GM21737 (cell line): ENCODE measurements at regions not wholly inside any gene's neighbourhood (a gene's known extent, or its start where the extent isn't known, plus 50 kb on each side); places are given as distances from the start of the nearest gene placed in this dataset.

ENCODE experiments used
- ATAC-seq: cut with Tn5 transposase; IDR thresholded peaks from one replicate; pipeline ENCODE4 v1.9.1; 2021; ENCODE audit warnings: mild to moderate bottlenecking, moderate library complexity; ENCODE audit not compliant: unreplicated experiment

DNA sequence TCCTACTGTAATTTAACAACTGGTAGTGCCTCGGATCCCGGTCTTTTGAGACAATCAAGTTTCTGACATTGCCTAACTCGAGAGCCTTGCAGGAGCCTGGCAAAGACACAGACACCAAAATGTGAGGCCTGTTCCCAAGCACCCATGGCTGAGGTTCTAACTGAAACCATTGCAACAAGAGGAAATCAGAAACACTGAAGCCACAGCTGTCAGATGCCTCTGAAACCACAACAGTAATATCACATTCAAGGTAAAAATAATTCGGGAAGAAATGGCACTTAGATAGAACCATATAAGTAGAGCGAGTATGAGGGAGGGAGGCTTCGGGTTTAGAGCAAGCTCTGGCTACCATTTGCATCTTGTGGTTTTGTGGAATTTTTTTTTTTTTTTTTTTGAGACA, 285.9 kb downstream of the FBXO15 start:
- ATAC-seq: no peak

DNA sequence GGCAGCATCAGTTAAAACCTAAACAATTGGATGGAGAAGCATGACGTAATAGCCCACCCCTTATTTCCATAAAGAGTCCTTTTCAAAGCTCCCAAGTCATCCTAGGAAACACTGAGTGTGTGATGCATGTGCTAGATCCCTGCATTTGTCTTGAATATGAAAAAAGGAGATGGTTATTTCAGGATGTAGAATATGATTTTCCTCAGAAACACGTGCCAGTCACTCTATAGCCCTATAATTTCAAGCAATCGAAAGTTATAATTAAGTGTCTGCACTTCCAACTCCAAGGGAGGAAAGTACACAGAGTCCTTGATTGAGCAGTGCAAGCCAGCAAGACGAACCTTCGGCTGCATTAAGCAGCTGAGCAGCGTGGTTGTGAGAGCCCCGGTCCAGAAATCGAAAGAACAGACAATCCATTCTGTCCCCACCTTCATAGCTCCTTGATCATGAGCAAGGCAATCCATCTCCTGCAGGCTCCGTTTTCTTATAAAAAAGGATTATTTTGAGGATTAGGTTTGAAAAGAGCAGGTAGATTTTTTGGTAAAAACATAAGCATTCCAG, 287.7 kb downstream of the FBXO15 start:
- ATAC-seq: no peak

DNA sequence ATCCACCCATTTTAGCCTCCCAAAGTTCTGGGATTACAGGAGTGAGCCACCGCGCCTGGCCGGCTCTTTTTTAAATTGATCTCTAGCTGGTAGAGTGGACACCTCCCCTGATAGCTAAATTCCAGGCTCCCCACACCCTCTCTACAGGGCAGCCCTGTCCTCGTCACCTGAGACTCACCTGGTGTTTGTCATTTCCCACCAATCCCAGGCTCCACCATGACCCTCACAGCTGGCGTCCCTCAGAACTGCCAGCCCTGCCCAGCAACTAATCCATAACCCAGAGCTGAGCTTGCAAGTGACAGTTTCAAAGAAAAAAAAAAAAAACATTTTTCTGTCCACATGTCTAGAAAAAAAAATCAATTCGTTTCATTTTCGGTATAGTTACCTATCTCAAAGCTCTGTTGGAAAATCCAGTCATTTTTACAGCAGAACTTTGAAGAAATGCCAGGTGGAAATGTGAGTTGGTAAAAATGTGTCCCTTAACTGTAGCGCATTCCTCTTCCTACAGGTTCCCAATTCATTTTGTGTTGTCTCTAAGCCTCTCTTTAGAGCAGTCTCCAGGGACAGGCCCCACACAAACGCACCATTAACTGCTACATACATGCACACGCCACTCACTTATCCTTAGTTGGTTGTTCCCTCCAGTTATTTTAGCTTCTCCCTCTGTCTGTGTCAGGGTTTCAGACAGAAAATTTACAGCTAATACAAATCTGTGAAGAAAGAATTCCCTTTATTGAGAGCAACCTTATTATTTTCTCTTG, 294.7 kb downstream of the FBXO15 start:
- ATAC-seq: no peak

DNA sequence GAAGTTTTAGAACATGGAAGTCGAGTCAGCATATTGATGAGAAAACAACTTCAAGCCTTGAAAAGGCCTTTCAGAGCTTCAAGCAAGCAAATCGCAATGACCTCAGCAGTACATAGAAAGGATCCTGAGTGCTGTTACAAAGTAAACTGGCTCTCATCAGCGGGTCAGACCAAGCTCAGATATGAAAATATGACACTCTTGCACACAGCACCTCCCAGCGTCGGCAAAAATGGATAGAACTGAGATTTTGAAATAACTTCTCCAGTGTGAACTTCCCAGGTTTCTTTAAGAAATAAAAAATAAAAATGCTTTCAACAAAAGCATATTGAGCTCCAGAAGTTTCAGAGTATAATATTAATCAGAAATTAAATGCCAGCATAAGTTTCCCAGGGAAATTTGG, 296.9 kb downstream of the FBXO15 start:
- no peak for ATAC-seq

DNA sequence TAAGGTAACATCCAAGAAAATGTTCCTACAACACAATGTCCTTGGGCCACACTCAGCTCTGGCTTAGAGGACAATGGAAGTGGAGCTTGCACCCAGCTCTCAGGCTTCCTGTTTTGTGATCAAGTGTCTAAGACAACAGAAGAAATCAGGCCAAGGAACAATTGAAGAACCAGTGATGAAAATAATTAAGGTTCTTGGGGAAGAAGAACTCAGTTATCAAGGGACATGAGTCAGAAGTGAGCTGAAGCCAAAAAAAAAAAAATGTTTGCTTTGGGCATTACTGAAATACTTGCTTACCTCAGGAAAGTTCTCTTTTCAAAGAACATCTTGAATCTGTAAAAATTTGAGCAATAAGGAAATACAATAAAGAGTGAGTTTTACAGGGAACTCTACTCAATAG, 299.0 kb downstream of the FBXO15 start:
- no peak for ATAC-seq

DNA sequence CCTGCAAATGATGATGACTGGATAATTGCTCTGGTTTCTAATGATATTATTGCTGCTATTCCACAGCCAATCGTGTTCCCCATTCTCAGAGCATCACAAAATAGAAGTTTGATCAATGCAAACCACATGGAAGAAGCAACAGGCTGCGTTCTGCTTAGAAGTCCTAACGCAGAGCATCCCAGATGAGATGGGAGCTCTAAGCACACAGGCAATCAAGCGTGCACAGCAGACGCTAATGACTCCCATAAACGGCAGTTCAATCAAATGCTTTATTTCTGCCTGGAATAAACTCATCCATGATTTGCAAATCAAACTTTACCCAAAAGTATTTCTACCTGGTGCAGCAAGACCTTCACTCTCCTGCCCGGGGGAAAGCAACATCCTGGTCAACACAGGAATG, 304.2 kb downstream of the FBXO15 start:
- ATAC-seq: no peak

DNA sequence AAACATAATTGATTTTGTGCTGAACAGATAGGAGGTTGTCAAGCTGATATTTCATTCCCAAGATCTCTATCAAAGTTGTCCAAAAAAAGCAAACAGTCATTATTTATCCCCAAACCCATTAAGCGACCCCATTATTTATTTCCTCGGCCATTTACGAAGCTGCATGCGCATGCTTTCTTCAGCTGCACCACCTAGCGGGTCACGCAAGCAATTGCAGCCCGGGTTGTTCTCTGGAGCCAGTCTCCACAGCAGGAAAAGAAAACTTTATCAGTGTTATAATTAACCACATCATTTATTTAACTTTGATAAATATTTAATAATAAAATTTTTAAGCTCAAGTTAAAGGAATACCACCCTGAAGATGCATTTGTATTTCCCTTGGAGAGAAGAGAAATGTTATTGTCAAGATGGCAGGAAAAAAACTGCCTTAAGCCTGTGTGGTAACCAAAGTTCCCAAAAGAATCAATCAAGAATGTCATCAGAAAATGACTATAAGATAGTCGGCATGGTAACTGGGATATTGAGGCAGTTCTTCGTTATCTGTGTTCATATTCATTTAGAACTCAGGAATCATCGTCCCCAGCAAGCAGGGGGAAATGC, 304.7 kb downstream of the FBXO15 start:
- peak; percentile 69 for ATAC-seq

DNA sequence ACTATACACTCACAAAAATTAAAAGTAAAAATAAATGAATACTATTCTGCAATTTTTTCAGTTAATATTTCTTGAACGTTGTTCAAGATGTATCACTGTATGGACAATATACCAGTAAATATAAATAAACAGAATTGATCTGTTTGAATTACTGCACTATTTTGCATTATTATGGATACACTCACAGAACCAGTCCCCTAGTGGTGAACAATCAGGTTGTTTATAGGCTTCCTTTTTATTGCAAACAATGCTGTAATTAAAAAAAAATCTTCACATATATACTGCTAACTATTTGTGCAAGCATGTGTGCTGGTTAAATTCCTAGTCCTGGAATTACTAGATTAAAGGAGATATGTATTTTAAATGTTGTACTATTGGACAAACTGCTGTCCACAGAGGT, 306.0 kb downstream of the FBXO15 start:
- ATAC-seq: no peak

DNA sequence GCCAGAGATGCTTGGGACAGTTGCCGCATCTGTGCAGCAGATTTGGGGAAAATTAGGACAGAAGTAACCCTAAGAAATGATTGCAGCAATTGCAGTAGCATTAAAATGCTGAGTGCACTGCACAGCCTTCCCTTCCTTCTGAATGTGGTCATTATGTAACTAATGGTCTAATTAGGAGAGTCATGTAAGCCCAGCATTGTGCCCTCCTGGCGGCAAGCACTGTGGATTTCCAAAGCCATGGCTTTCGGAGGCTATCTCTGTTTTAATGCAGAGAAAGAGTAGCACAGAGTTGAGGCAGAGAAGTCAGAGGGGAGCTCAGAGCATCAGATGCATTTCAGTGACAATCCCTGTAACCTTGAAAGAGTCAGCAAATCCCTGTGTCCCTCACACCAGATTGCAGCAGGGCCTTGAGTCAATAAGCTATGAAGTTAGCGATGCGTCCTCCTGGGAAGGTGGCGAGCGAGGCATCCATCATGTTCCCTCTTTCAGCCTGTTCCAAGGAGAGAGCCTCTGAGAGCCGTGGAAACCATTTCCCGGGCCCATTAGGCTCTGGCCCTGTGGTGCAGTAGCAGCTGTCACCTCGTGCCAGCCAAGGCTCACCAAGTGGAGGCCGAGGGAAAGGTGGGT, 307.2 kb downstream of the FBXO15 start:
- no peak for ATAC-seq

DNA sequence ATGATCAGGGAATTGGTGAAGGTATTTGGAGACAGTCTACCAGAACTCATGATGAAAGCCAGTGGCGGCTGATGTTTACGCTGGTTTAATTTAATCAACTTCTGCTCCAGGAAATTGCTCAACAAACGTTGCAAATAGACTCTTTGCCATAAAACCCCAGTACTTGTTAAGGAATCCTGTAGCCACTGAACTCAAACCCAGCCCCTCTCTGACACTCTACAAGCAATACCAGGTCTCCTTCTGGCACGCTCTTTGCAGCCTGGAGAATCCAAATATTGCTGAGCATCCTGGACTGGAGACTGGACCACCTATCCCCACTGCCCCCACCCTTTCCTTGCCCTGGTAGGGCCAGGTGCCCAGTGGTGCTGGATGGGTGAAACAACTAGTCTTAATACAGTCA, 308.2 kb downstream of the FBXO15 start:
- no peak for ATAC-seq

DNA sequence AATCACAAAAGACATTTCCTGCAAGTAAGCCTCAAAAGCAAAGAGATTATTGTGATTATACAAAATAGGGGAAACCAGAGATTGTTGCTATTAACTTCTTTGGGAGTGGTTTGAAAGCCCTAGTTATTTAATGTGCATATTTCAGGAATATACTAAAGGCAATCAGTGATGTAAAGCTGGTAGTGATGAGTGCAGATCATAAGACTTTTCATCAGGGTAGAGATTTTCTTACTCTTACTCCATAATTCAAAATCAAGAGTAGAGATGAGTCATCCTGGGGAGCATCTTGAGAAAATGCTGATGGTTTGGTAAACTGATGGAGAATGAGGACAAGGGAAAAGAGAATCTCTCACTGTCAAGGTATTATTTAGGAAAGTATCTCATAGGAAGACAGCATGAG, 309.5 kb downstream of the FBXO15 start:
- ATAC-seq: no peak

DNA sequence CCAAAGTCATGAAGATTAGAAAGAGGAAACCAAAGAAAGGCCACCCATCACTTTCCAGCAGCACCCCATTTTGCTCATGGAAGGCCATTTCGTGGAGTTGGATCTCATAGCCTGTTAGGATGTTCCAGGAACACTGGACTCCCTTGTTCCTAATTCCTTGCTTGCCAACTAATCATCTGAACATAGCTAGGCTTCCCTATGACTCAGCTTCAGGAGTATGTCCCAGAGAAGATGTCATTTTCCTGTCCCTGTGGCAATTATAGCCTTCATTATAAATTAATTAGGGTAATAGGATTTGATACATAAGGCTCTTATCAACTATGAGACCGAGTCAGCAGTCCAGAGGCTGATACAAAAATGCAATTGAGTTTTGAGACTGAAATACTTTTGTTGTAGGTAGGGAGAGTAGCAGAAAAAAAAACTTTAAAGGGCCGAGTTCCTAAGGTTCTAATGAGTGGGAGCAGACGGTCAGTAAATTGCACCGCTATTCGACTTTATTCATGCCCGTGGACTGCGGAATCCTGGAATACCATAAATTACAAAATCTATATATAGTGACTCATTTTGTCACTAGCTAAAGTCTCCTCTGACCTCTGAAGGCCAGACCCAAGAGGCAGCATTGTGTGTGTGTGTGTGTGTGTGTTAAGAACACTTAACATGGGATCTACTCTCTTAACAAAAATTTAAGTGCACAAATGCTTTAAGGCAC, 311.8 kb downstream of the FBXO15 start:
- no peak for ATAC-seq

DNA sequence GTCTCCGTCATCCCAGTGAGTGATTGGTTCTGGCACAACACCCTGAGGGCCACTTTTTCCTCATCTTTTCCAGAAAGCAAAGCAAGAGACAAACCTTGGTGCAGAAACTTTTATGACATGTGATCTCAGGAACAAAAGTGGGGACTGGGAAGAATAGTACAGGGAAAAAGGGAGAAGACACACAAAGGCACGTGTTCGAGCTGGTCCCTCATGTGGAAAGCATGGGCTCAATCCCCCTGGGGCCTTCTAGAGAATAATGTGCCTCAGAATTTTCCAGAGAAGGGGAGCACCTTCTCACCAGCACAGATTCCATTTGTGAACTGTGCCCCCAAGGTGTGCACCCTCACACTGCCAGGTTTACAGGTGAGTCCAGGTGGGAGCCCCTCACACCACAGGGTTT, 312.6 kb downstream of the FBXO15 start:
- no peak for ATAC-seq

DNA sequence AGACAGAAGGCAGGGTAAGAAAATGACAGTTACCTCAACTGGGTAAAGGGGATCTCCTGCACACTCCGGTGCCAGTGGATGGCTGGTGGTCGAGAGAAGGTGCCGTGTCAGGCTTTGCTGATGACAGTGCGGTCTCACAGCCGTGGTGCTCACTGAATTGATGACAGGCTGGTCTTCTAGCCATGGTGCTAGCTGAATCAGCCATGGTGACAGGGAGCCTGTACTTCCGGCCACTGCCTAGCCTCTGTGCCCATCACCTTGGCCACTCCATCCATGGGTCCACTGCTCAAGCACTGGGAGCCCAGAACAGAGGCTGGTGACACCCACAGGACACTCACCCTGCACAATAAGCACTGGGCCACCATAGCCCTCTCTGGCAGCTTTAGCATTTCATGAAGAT, 315.9 kb downstream of the FBXO15 start:
- ATAC-seq: no peak

DNA sequence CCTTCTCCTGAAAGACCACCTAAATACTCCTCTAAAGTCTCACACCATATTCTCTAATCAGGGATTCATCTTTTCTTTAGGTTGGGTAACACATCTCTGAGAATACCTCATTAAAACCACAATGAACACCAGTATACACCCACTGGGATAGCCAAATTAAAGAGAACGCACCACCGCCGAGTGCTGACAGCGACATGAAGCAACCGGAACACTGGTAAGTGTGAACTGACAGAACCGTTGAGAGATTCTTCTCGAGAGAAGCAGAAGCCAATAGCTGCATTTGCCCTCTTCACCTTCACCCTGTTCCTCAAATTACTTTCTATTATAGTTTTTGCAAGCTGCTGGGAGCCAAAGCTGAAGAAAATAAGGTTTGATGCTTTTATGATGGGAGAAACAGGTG, 318.5 kb downstream of the FBXO15 start:
- no peak for ATAC-seq

DNA sequence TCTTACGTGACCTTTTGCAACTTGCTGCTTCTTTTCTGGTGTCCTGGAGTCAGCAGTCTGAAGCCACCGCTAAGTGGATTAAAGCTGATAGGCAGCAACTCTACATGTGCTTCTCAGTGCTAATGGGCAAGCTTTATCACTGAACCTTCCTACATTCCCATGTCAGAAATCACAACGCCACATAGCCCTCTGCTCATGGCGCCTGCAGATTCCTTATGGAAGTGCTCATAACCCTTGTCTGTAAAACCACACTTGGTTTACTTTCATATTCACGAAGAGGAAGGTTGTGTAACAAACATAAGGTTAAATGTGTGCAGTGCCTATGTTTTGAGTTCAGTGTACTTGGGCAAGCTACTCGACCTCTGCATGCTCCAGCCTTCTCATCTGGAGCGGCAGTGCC, 319.8 kb downstream of the FBXO15 start:
- ATAC-seq: no peak

DNA sequence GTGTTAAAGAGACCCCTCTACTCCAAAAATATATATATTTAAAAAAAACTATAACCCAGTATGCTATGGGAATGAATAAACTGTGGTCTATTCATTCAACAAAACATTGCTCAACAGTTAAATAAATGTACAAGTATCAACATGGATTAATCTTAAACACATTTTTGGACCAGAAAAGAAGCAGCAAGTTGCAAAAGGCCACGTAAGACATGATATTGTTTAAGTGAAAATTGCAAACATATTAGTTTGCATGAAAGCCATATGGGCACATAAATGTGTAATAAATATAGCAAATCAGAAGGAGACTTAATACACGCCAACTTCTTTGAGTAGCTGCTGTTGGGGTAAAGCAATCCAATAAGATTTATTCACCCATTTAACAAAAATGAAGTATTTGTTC, 321.5 kb downstream of the FBXO15 start:
- no peak for ATAC-seq

DNA sequence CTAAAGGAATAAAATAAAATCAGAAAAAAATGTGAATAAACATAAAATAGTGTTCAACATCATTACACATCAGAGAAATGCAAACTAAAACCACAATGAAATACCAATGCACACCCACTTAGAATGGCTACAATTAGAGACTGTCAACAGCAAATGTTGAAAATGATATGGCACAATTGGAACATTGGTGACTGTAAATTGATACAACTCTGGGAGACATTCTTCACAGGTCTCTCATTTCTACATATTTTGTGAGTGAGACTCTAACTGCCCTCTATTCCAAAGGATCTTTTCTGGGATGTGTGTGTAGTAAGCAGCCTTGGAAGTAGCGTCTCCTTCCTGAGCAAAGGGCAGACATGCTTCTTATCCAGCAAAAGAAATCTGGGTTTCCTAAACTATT, 323.0 kb downstream of the FBXO15 start:
- no peak for ATAC-seq

DNA sequence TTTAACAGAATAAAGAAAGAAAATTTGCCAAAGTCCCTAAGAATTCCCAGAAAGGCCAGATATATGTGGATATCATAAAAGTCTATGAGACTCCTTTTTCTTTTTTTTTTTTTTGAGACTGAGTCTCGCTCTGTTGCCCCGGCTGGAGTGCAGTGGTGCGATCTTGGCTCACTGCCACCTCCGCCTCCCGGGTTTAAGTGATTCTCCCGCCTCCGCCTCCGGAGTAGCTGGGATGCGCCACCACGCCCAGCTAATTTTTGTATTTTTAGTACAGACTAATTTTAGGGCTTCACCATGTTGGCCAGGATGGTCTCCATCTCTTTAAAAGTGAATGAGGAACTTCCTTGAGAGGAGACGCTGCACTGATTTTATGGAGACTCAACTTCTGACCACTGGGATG, 335.2 kb downstream of the FBXO15 start:
- no peak for ATAC-seq

DNA sequence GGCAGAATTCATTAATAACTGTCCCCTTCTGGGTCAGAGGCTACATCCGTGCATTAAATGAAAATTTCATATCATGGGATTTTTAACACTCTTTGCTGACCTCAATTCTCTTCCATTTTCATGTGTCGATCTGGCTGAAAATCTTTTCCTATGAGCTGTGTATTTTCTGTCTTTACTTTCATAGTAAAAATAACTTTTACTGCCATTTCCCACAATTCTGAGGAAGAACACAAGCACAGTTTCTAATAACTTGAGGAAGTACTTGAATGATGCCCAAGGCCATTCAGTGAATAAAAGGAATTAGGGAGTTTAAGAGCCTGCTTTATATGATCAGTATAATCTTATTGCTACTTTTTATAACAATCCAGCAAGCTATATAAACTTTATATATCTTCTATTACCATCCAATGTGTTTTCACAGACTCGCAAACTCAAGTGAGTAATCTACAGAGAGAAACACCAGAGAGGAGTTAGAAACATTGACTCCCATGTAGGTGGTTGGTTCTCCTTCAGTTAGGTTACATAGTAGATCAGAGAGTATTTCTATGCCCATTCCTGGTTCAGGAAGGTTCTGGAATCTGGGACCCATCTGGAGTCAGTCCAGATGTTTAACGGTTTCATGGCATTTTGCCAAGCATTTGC, 340.0 kb downstream of the FBXO15 start:
- no peak for ATAC-seq

DNA sequence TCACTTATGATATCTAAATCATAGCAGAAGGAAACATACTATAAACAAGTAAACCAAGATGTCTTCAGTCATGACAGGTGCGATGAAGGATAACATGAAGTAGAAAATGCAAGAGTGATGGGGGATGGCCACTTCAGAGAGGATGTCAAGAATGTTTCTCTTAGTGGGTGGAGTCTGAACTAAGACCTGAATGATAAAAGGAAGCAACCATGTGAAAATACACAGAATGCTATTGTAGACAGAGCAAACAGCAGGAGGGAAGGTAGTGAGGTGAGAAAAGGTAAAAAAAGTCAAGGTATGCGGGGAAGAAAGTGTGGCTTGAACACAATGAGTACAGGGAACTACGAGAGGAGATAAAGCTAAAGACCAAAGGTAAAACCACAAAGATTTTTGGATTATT, 341.6 kb downstream of the FBXO15 start:
- no peak for ATAC-seq
